ENCODE measurements at regions not wholly inside any gene's neighbourhood (a gene's known extent, or its start where the extent isn't known, plus 50 kb on each side); places are given as distances from the start of the nearest gene placed in this dataset.

GRCh38 chr5:52620315-52620714, 167.4 kb upstream of the ITGA1 start:
- TF ChIP-seq CTCF (conservative IDR thresholded peaks at IDR 0.05; ENCODE audit: low read depth, low read length) (no peak), EZH2 (IDR thresholded peaks at IDR 0.05; ENCODE audit: low read length, unreplicated experiment) (no peak)

All from PC-3 (cell line).